ENCODE measurements at regions not wholly inside any gene's neighbourhood (a gene's known extent, or its start where the extent isn't known, plus 50 kb on each side); places are given as distances from the start of the nearest gene placed in this dataset.
"Not testable (repeated sequence)": the region's sequence is repeated elsewhere in the genome, so short reads cannot be mapped to it uniquely, and the experiment has no call there.

DNA sequence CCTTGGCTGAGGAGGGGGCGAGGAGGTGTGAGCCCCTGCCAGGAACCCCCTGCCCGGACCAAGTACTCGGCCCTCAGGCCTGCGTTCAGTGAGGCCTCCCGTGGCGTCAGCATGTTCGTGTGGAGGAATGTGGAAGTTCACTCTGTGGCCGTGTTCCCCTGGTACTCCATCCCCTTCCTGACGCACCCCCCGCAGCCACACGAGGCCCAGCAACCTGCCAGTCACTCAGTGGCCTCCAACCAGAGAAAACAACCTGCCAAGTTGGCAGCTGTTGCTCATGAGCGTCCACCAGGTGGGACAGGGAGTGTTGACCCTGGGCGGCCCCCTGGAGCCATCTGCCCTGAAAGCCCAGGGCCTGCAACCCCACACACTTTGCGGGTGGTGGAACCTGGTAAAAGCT is 205.4 kb downstream of the CEP170 start:
- TF ChIP-seq, protein P1, sequence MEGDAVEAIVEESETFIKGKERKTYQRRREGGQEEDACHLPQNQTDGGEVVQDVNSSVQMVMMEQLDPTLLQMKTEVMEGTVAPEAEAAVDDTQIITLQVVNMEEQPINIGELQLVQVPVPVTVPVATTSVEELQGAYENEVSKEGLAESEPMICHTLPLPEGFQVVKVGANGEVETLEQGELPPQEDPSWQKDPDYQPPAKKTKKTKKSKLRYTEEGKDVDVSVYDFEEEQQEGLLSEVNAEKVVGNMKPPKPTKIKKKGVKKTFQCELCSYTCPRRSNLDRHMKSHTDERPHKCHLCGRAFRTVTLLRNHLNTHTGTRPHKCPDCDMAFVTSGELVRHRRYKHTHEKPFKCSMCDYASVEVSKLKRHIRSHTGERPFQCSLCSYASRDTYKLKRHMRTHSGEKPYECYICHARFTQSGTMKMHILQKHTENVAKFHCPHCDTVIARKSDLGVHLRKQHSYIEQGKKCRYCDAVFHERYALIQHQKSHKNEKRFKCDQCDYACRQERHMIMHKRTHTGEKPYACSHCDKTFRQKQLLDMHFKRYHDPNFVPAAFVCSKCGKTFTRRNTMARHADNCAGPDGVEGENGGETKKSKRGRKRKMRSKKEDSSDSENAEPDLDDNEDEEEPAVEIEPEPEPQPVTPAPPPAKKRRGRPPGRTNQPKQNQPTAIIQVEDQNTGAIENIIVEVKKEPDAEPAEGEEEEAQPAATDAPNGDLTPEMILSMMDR (IDR thresholded peaks at IDR 0.05; ENCODE audit: control extremely low read depth in 1 of 3, insufficient read depth in 1 of 3, low read depth in 1 of 3, low read length in 3 of 3) = not testable (repeated sequence)
- TF ChIP-seq, protein P2, sequence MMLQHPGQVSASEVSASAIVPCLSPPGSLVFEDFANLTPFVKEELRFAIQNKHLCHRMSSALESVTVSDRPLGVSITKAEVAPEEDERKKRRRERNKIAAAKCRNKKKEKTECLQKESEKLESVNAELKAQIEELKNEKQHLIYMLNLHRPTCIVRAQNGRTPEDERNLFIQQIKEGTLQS (IDR thresholded peaks at IDR 0.05; ENCODE audit: insufficient read depth, low read depth, low read length) = not testable (repeated sequence)
- TF ChIP-seq KDM1A (IDR thresholded peaks at IDR 0.05; ENCODE audit: borderline replicate concordance, low read length); POLR2A (IDR thresholded peaks at IDR 0.05; ENCODE audit: control extremely low read depth in 1 of 2, low read depth in 2 of 2, low read length in 2 of 2); CREB1 (IDR thresholded peaks at IDR 0.05); BCL11A (IDR thresholded peaks at IDR 0.05; ENCODE audit: low read depth in 2 of 2, low read length in 2 of 2); CHD1 (IDR thresholded peaks at IDR 0.05; ENCODE audit: low read depth, low read length); GTF2F1 (IDR thresholded peaks at IDR 0.05; ENCODE audit: borderline replicate concordance, low read depth, low read length): not testable (repeated sequence)
